ENCODE measurements at regions not wholly inside any gene's neighbourhood (a gene's known extent, or its start where the extent isn't known, plus 50 kb on each side); places are given as distances from the start of the nearest gene placed in this dataset.

DNA sequence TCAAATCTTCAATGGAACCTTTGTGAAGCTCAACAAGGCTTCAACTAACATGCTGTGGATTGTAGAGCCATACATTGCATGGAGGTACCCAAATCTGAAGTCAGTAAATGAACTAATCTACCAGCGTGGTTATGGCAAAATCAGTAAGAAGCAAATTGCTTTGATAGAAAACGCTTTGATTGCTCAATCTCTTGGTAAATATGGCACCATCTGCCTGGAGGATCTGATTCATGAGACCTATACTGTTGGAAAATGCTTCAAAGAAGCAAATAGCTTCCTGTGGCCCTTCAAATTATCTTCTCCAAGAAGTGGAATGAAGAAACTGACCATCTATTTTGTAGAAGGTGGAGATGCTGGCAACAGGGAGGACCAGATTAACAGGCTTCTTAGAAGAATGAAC lies 54.7 kb upstream of the TTC39B start:
- no peak overlapping the region for H3K4me3 ChIP-seq
- no peaks in the 10 kb centered on the region for H3K9me3 ChIP-seq
- ATAC-seq (no peak), DNase-seq (no peak)
- intact Hi-C loops (cut with DNase I, micrococcal nuclease): no loop called here
- TF ChIP-seq, protein P1, sequence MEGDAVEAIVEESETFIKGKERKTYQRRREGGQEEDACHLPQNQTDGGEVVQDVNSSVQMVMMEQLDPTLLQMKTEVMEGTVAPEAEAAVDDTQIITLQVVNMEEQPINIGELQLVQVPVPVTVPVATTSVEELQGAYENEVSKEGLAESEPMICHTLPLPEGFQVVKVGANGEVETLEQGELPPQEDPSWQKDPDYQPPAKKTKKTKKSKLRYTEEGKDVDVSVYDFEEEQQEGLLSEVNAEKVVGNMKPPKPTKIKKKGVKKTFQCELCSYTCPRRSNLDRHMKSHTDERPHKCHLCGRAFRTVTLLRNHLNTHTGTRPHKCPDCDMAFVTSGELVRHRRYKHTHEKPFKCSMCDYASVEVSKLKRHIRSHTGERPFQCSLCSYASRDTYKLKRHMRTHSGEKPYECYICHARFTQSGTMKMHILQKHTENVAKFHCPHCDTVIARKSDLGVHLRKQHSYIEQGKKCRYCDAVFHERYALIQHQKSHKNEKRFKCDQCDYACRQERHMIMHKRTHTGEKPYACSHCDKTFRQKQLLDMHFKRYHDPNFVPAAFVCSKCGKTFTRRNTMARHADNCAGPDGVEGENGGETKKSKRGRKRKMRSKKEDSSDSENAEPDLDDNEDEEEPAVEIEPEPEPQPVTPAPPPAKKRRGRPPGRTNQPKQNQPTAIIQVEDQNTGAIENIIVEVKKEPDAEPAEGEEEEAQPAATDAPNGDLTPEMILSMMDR (IDR thresholded peaks at IDR 0.05): no peak
- peaks cover 6% of the 10 kb centered on the region for H3K4me1 ChIP-seq (ENCODE audit: low read depth)
- no peaks in the 10 kb centered on the region for H3K36me3 ChIP-seq (ENCODE audit: low read depth)

DNA sequence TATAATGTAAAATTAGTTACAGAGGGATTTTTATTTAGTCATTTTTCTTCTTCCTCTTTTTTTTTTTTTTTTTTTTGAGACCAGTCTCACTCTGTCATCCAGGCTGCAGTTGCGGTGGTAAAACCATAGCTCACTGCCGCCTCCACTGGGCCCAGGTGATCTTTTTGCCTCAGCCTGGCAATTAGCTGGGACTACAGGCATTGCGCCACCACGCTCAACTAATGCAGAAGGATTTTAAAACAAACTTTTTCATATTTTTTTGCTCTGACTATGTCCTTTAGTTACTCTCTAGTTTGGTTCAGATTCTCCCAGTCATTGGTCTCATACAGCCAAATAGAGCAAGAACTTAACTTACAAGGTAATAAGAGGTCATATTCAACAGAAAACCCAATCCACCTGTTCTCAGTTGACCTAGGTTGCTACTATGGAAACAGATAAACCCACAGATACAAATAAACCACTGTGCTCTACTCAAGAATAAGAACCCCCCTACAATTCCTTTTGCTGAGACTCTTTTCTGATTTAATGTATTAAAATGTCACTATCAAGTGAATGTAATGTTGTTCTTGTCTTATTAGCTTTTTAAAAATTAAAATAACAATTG lies 50.1 kb upstream of the TTC39B start:
- ATAC-seq (peak; percentile 97), DNase-seq (peak in 2 of 3 donors; percentile 79 to 81)
- Histone ChIP-seq H3K4me3 (no peak overlapping the region), H3K36me3 (ENCODE audit: low read depth) (no peaks in the 10 kb centered on the region), H3K9me3 (no peaks in the 10 kb centered on the region), H3K4me1 (ENCODE audit: low read depth) (peaks cover 9% of the 10 kb centered on the region)
- intact Hi-C loops (cut with DNase I, micrococcal nuclease): loop anchor here in 1 of 2 donors (10.0 kb wide), 1 partner anchor 82 kb away; no protein-coding TSS in a partner anchor
- TF ChIP-seq, protein P1 (IDR thresholded peaks at IDR 0.05): no peak
